ENCODE measurements at regions not wholly inside any gene's neighbourhood (a gene's known extent, or its start where the extent isn't known, plus 50 kb on each side); places are given as distances from the start of the nearest gene placed in this dataset.

DNA sequence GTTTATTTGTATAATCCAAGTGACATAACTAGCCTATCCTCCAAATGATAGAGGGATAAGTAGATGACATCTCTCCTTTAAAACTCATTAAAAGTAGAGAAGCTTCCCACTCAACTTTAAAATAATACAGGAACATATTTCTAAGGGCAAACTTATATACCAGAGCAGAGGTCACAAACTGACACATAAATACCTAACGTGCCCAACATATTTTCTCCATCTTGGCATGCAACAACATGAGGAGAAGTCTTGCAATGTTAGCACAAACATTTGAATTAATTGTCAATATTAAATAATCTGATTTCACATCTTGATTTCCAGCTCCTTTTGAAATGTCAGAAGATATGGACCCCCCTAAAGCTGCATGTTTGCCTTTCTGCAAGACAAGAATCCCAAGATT is 335.0 kb downstream of the DEPDC1B start:
- no peaks in the 10 kb centered on the region for H3K9me3 ChIP-seq (replicated peaks; ENCODE audit: control insufficient read depth, insufficient read depth, low read length)
- H3K27ac ChIP-seq (ENCODE audit: insufficient read depth, low read depth, low read length), result no peak overlapping the region
- no peaks in the 10 kb centered on the region for H3K9me1 ChIP-seq (replicated peaks; ENCODE audit: control insufficient read depth, extremely low read depth, insufficient read depth, low read length)
- H3K79me2 ChIP-seq (ENCODE audit: control insufficient read depth, insufficient read depth, low read length), result no peaks in the 10 kb centered on the region
- no peak overlapping the region for H3K4me3 ChIP-seq (replicated peaks in 1 of 3; ENCODE audit: insufficient read depth in 1 of 3, low read depth in 1 of 3, low read length in 3 of 3)
- H2AFZ ChIP-seq (ENCODE audit: low read depth, low read length), result no peak overlapping the region
- no peak overlapping the region for H3K4me2 ChIP-seq (ENCODE audit: insufficient read depth, low read length)
- no peak for TF ChIP-seq JUN (IDR thresholded peaks at IDR 0.05; ENCODE audit: borderline replicate concordance, insufficient read depth, insufficient read length, low read depth)
- no peak for TF ChIP-seq EZH2 (IDR thresholded peaks at IDR 0.05; ENCODE audit: borderline replicate concordance, low read depth, low read length, severe bottlenecking)
- TF ChIP-seq GATA2 (IDR thresholded peaks at IDR 0.05; ENCODE audit: insufficient read depth, insufficient read length, low read depth, low read length), result no peak
- TF ChIP-seq, protein P1, sequence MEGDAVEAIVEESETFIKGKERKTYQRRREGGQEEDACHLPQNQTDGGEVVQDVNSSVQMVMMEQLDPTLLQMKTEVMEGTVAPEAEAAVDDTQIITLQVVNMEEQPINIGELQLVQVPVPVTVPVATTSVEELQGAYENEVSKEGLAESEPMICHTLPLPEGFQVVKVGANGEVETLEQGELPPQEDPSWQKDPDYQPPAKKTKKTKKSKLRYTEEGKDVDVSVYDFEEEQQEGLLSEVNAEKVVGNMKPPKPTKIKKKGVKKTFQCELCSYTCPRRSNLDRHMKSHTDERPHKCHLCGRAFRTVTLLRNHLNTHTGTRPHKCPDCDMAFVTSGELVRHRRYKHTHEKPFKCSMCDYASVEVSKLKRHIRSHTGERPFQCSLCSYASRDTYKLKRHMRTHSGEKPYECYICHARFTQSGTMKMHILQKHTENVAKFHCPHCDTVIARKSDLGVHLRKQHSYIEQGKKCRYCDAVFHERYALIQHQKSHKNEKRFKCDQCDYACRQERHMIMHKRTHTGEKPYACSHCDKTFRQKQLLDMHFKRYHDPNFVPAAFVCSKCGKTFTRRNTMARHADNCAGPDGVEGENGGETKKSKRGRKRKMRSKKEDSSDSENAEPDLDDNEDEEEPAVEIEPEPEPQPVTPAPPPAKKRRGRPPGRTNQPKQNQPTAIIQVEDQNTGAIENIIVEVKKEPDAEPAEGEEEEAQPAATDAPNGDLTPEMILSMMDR (IDR thresholded peaks at IDR 0.05; ENCODE audit: extremely low read depth in 1 of 2, insufficient read depth in 1 of 2, low read depth in 1 of 2, low read length in 2 of 2), result no peak
- TF ChIP-seq FOS (IDR thresholded peaks at IDR 0.05; ENCODE audit: borderline replicate concordance, insufficient read depth, low read length), result no peak
- TF ChIP-seq MYC (IDR thresholded peaks at IDR 0.05; ENCODE audit: low read depth, low read length), result no peak
- TF ChIP-seq MAX (IDR thresholded peaks at IDR 0.05; ENCODE audit: insufficient read depth, insufficient read length), result no peak
- no peak for TF ChIP-seq POLR2A (IDR thresholded peaks at IDR 0.05; ENCODE audit: low read depth, low read length)
- TF ChIP-seq POLR2AphosphoS5 (IDR thresholded peaks at IDR 0.05; ENCODE audit: insufficient read depth, low read depth, low read length), result no peak
- no peaks in the 10 kb centered on the region for H4K20me1 ChIP-seq (replicated peaks; ENCODE audit: control insufficient read depth, extremely low read depth, insufficient read depth, low read length)
- FAIRE-seq, result no peak
- H3K27me3 ChIP-seq (ENCODE audit: control insufficient read depth in 2 of 2, insufficient read depth in 2 of 2, low read length in 2 of 2), result no peaks in the 10 kb centered on the region
- dilution Hi-C loops (cut with MboI; ENCODE audit: extremely low pct_ligation_motif_present, low sequenced_read_pairs) (no loop called here), intact Hi-C loops (cut with micrococcal nuclease) (no loop called here)
- CTCF ChIA-PET, result no interaction called here
- DNase-seq (ENCODE audit: low read depth, low spot score), result no peak
- POLR2A ChIA-PET, result no interaction called here
- BruUV-seq (replicated peaks), result no TSS peak
- no peak overlapping the region for H3K9ac ChIP-seq (replicated peaks; ENCODE audit: extremely low read depth, insufficient read depth, low read length)
- no peaks in the 10 kb centered on the region for H3K36me3 ChIP-seq (ENCODE audit: control insufficient read depth in 2 of 2, extremely low read depth in 1 of 2, insufficient read depth in 2 of 2, low read length in 2 of 2)
- no peaks in the 10 kb centered on the region for H3K4me1 ChIP-seq (ENCODE audit: control insufficient read depth, extremely low read depth, insufficient read depth, low read length)

Measured in endothelial cell of umbilical vein (primary cell).